Naive B cell (primary cell): ENCODE measurements at regions not wholly inside any gene's neighbourhood (a gene's known extent, or its start where the extent isn't known, plus 50 kb on each side); places are given as distances from the start of the nearest gene placed in this dataset.
"Not testable (repeated sequence)": the region's sequence is repeated elsewhere in the genome, so short reads cannot be mapped to it uniquely, and the experiment has no call there.

Experiments used
- ATAC-seq, 2 donors: fragments of 150-1000 bp; cut with Tn5 transposase; 2 replicates each; pipeline ENCODE4 v1.10.0; 2021; ENCODE audit warnings: low read depth in 2 of 2, mild to moderate bottlenecking in 2 of 2, moderate library complexity in 2 of 2
- DNase-seq: peaks from one replicate; pipeline ENCODE4 v3.0.0; 2022
- H3K27ac Mint-ChIP-seq, 6 donors: one replicate each; pipeline ENCODE4 v1.8.0; 2020 to 2022; ENCODE audit warnings: mild to moderate bottlenecking in 6 of 6, mixed read lengths in 6 of 6, moderate library complexity in 5 of 6, inconsistent platforms in 2 of 6
- H3K27me3 Mint-ChIP-seq, 3 donors: one replicate each; pipeline ENCODE4 v1.8.0; 2021 to 2022; ENCODE audit warnings: mixed read lengths in 3 of 3, mild to moderate bottlenecking in 1 of 3
- H3K36me3 Mint-ChIP-seq, 2 donors: one replicate each; pipeline ENCODE4 v1.8.0; 2020 to 2022; ENCODE audit warnings: mixed read lengths in 2 of 2, inconsistent platforms in 1 of 2, mild to moderate bottlenecking in 1 of 2
- H3K4me1 Mint-ChIP-seq, 3 donors: one replicate each; pipeline ENCODE4 v1.8.0; 2020 to 2022; ENCODE audit warnings: mixed read lengths in 3 of 3, inconsistent platforms in 1 of 3, mild to moderate bottlenecking in 1 of 3, moderate library complexity in 1 of 3
- H3K4me3 Mint-ChIP-seq, 8 donors: one replicate each; pipeline ENCODE4 v1.8.0; 2020 to 2022; ENCODE audit warnings: mild to moderate bottlenecking in 8 of 8, mixed read lengths in 8 of 8, moderate library complexity in 8 of 8, inconsistent platforms in 2 of 8
- H3K9me3 Mint-ChIP-seq, 7 donors: one replicate each; pipeline ENCODE4 v1.8.0; 2020 to 2022; ENCODE audit warnings: mixed read lengths in 7 of 7, mild to moderate bottlenecking in 5 of 7, inconsistent platforms in 2 of 7, moderate library complexity in 1 of 7

DNA sequence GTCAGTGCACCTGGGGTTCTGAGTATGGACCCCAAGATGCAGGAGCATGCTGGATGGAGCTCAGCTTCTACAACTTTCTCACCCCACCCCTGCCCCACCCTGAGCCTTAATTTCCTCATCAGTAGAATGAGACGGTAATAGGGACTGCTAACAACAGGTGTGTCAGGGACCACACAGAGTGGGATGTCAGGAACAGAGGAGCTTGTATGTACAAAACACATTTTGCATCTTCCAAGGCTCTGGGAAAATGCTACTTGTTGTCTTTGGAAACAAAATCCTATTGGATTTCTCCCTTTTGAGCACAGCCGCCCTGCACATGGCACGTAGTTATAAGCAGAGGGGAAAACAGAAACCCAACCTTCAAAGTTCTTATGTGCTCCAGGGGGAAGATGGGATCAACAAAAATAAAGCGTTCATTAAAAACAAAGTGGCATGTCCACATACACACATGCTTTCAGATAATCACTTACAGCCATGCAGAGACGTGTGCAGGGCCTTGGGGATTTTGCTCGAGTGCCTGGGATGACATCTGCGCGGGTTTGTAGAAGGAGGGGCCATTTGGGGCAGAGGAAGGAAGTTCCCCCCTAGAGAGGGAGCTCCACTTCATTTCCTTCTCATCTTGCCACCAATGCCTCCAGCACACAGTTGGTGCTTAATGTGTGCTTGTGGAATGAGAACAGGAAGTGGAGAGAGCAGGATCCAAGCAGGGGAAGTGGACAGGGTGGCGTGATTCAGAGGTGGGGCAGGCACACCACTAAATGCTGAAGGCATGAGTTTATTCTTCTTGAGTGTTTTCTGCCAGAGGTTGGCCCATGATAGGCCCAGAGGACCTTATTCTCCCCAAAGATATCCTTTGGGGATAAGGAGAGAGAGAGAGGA lies 138.9 kb downstream of the SMIM20 start:
- Mint-ChIP-seq H3K4me3 (no peak overlapping the region), H3K27ac (peak overlapping the region in 1 of 6 donors; percentile 6), H3K9me3 (peaks cover 0 to 2% (median 0%) of the 10 kb centered on the region in 7 donors), H3K4me1 (peaks cover 0 to 6% (median 0%) of the 10 kb centered on the region in 3 donors), H3K36me3 (no peaks in the 10 kb centered on the region), H3K27me3 (peaks cover 9 to 43% (median 22%) of the 10 kb centered on the region in 3 donors)
- no peak for ATAC-seq
- no peak for DNase-seq

- ATAC-seq (no peak), DNase-seq (no peak)
- Mint-ChIP-seq H3K36me3 (no peaks in the 10 kb centered on the region), H3K4me1 (peaks cover 0 to 6% (median 0%) of the 10 kb centered on the region in 3 donors), H3K27me3 (peaks cover 9 to 43% (median 27%) of the 10 kb centered on the region in 3 donors), H3K27ac (no peak overlapping the region), H3K4me3 (no peak overlapping the region), H3K9me3 (no peaks in the 10 kb centered on the region)
Measured at GRCh38 chr4:26053761-26054160, 139.7 kb downstream of the SMIM20 start.

DNA sequence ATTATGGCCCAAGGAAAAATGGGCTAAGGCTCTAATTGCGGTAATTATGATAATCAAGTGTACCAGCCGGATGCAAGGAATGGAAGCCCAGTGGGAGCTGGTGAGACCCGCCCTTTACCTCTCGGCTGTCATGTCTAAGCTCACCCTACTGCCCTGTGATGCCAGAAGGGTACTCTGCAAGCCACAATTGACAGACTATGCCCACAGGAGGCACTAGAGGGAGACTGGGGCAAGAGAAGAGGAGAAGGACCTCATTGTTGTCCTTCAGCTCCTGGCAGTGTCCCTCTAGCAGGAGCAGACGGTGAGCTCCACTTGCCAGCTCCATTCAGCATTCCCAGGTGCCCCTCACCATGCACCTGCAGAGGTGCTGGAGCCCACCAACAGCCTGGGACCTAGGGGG lies 141.8 kb downstream of the SMIM20 start:
- no peak for ATAC-seq
- peaks cover 0 to 16% (median 10%) of the 10 kb centered on the region in 7 donors for H3K9me3 Mint-ChIP-seq
- H3K27me3 Mint-ChIP-seq: peaks cover 7 to 32% (median 31%) of the 10 kb centered on the region in 3 donors
- peaks cover 0 to 3% (median 0%) of the 10 kb centered on the region in 3 donors for H3K4me1 Mint-ChIP-seq
- H3K4me3 Mint-ChIP-seq: no peak overlapping the region
- peaks cover 0 to 12% of the 10 kb centered on the region in 2 donors for H3K36me3 Mint-ChIP-seq
- DNase-seq: no peak
- H3K27ac Mint-ChIP-seq: no peak overlapping the region

DNA sequence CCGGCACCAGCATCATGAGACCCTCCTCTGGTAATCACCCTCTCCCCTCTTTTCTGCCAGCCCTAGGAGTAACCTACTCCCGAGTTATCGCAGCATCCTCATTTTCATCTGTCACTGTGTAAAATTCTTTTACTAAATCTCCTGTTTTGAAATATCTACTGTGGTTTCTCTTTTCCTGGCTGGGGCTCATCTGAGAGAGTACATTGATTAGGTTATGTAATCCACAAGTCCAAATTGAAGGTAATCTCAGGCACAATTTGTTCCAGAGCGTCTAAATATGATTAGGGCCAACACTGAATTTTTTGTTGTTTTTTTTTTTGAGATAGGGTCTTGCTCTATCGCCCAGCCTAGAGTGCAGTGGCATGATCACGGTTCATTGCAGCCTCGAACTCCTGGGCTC lies 142.4 kb downstream of the SMIM20 start:
- no peak for ATAC-seq
- Mint-ChIP-seq H3K4me3 (no peak overlapping the region), H3K27ac (no peak overlapping the region), H3K4me1 (peaks cover 0 to 3% (median 0%) of the 10 kb centered on the region in 3 donors), H3K27me3 (peaks cover 5 to 29% (median 29%) of the 10 kb centered on the region in 3 donors), H3K9me3 (peaks cover 0 to 16% (median 10%) of the 10 kb centered on the region in 7 donors), H3K36me3 (peaks cover 0 to 12% of the 10 kb centered on the region in 2 donors)
- DNase-seq: no peak

DNA sequence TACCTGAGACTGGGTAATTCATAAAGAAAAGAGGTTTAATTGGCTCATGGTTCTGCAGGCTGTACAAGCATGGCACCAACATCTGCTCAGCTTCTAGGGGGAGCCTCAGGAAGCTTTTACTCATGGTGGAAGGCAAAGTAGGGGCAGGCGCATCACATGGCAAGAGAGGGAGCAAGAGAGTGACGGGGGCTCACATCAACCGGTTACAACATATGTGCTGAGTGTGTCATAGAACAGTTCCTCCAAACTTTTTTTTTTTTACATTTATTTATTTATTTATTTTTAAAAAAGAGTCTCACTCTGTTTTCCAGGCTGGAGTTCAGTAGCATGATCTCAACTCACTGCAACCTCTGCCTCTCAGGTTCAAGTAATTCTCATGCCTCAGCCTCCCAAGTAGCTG lies 143.8 kb downstream of the SMIM20 start:
- DNase-seq, ATAC-seq, H3K4me1 Mint-ChIP-seq, H3K4me3 Mint-ChIP-seq: not testable (repeated sequence)
- Mint-ChIP-seq H3K9me3 (peaks cover 0 to 16% (median 10%) of the 10 kb centered on the region in 7 donors), H3K27me3 (peaks cover 9 to 37% (median 29%) of the 10 kb centered on the region in 3 donors), H3K27ac (peak overlapping the region in 1 of 6 donors; percentile 81), H3K36me3 (peaks cover 0 to 12% of the 10 kb centered on the region in 2 donors)

GRCh38 chr4:26058537-26058936 lies 144.5 kb downstream of the SMIM20 start:
- ATAC-seq (no peak), DNase-seq (no peak)
- H3K9me3 Mint-ChIP-seq: peaks cover 0 to 16% (median 10%) of the 10 kb centered on the region in 7 donors
- peak overlapping the region in 2 of 6 donors; percentile 4 to 14 for H3K27ac Mint-ChIP-seq
- peaks cover 0 to 12% of the 10 kb centered on the region in 2 donors for H3K36me3 Mint-ChIP-seq
- peaks cover 9 to 32% (median 29%) of the 10 kb centered on the region in 3 donors for H3K27me3 Mint-ChIP-seq
- H3K4me1 Mint-ChIP-seq: no peaks in the 10 kb centered on the region
- H3K4me3 Mint-ChIP-seq: no peak overlapping the region

GRCh38 chr4:26059391-26060154 lies 145.6 kb downstream of the SMIM20 start:
- peaks cover 0 to 12% of the 10 kb centered on the region in 2 donors for H3K36me3 Mint-ChIP-seq
- no peak overlapping the region for H3K4me3 Mint-ChIP-seq
- H3K27me3 Mint-ChIP-seq: peaks cover 4 to 32% (median 29%) of the 10 kb centered on the region in 3 donors
- peaks cover 0 to 16% (median 10%) of the 10 kb centered on the region in 7 donors for H3K9me3 Mint-ChIP-seq
- H3K27ac Mint-ChIP-seq: no peak overlapping the region
- no peaks in the 10 kb centered on the region for H3K4me1 Mint-ChIP-seq
- no peak for ATAC-seq
- DNase-seq: no peak

DNA sequence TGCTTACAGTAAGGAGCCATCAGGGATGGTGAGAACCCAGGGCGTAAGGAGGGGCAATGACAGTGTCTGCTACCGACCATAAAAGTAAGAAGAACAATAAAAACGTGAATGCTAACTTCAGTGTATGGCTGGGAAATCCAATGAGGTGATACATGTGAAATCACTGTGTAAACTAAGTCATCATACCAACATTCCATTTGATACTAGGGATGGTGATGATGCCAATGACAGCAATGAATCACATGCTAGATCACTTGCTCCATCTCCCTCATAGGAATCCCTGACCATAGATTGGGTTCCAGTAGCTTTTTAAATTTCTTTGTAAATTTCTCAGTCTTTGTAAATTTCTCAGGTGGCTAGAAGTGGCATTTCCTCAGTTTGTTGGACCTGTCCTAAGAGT lies 146.3 kb downstream of the SMIM20 start:
- no peak for DNase-seq
- no peak for ATAC-seq
- Mint-ChIP-seq H3K9me3 (peaks cover 0 to 16% (median 10%) of the 10 kb centered on the region in 7 donors), H3K4me3 (no peak overlapping the region), H3K27ac (no peak overlapping the region), H3K27me3 (peaks cover 4 to 33% (median 29%) of the 10 kb centered on the region in 3 donors), H3K36me3 (peaks cover 0 to 12% of the 10 kb centered on the region in 2 donors), H3K4me1 (no peaks in the 10 kb centered on the region)

- H3K27ac Mint-ChIP-seq: no peak overlapping the region
- H3K36me3 Mint-ChIP-seq: peaks cover 0 to 12% of the 10 kb centered on the region in 2 donors
- DNase-seq: no peak
Measured at GRCh38 chr4:26061248-26061986, 147.4 kb downstream of the SMIM20 start.

DNA sequence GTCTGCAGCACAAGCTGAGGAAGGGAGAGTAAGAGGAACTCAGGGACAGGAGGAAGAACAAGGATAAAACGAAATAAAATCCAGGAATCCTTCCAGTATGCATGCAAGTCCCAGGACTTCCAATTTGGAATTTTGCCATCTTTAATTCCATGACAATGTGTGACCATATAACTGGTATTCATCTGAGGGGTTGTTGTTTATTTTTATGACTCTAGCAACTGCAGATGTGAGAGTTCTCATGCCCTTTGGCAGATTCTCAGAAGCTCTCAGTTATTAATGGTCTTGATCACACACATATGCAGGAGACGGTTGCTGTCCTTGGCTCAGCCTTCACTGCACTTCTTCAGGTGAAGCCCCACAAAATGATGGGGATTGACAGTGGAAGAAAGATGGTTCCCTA lies 148.2 kb downstream of the SMIM20 start:
- no peaks in the 10 kb centered on the region for H3K4me1 Mint-ChIP-seq
- peaks cover 0 to 16% (median 10%) of the 10 kb centered on the region in 7 donors for H3K9me3 Mint-ChIP-seq
- H3K4me3 Mint-ChIP-seq: no peak overlapping the region
- H3K27me3 Mint-ChIP-seq: peaks cover 11 to 40% (median 32%) of the 10 kb centered on the region in 3 donors
- peaks cover 0 to 12% of the 10 kb centered on the region in 2 donors for H3K36me3 Mint-ChIP-seq
- no peak for ATAC-seq
- no peak overlapping the region for H3K27ac Mint-ChIP-seq
- DNase-seq: no peak

More at GRCh38 chr4:26061248-26061986, 147.4 kb downstream of the SMIM20 start:
- Mint-ChIP-seq H3K27me3 (peaks cover 7 to 40% (median 30%) of the 10 kb centered on the region in 3 donors), H3K4me3 (no peak overlapping the region), H3K9me3 (peaks cover 0 to 16% (median 10%) of the 10 kb centered on the region in 7 donors), H3K4me1 (no peaks in the 10 kb centered on the region)
- no peak for ATAC-seq

DNA sequence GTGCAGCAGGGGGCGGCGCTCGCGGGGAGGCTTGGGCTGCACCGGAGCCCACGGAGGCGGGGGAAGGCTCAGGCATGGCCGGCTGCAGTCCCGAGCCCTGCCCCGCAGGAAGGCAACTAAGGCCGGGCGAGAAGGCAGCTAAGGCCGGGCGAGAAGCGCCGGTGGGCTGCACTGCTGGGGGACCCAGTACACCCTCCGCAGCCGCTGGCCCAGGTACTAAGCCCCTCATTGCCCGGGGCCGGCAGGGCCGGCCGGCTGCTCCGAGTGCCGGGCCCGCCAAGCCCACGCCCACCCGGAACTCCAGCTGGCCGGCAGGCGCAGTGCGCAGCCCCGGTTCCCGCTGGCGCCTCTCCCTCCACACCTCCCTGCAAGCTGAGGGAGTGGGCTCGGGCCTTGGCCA lies 150.0 kb downstream of the SMIM20 start:
- Mint-ChIP-seq H3K9me3 (peaks cover 0 to 16% (median 10%) of the 10 kb centered on the region in 7 donors), H3K27me3 (peaks cover 12 to 39% (median 31%) of the 10 kb centered on the region in 3 donors), H3K36me3 (peaks cover 0 to 12% of the 10 kb centered on the region in 2 donors)
- DNase-seq, H3K27ac Mint-ChIP-seq, ATAC-seq, H3K4me1 Mint-ChIP-seq, H3K4me3 Mint-ChIP-seq: not testable (repeated sequence)

DNA sequence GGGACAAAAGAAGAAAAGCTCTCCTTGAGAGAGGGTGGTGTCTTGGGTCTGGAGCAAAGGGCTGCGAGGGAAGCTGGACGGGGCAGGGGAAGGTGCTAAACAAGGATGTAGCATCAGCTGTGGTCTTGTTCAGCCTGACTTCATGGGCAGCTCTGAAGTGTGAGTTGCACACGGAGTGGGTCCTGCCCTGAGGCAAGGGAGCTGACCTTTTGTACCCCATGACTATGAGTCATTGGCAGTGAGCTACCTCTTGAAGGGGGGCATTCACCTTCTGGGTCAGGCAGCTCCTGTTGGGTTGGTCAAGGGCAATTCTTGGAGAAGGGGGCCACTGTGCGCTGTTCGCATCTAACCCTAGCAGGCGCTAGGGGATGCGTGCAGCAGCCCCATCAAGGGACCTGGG lies 151.8 kb downstream of the SMIM20 start:
- Mint-ChIP-seq H3K27me3 (peaks cover 12 to 27% (median 23%) of the 10 kb centered on the region in 3 donors), H3K4me3 (no peak overlapping the region), H3K27ac (no peak overlapping the region), H3K9me3 (peaks cover 0 to 2% (median 0%) of the 10 kb centered on the region in 7 donors), H3K4me1 (no peaks in the 10 kb centered on the region), H3K36me3 (no peaks in the 10 kb centered on the region)
- ATAC-seq (no peak), DNase-seq (no peak)

DNA sequence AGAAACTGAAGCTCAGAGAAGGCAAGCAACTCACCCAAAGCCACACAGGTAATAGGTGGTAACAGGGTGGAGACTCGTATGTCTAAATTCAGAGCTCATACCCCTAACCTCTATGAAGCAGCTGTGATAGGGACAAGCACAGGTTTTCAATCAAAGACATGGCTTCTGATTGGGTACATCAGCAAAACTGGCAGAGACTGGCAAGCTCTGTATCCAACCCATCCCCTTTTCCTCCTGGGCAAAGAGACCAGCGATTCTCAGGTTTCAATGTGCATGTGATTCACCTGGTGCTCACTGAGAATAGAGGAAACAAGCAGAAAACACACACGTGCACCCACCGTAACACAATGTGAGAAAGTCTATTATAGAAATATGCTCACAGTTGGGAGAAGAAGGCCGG lies 153.0 kb downstream of the SMIM20 start:
- H3K9me3 Mint-ChIP-seq: peaks cover 0 to 2% (median 0%) of the 10 kb centered on the region in 7 donors
- DNase-seq (no peak), ATAC-seq (no peak)
- H3K36me3 Mint-ChIP-seq: no peaks in the 10 kb centered on the region
- H3K27ac Mint-ChIP-seq: peak overlapping the region in 1 of 6 donors; percentile 16
- H3K4me1 Mint-ChIP-seq: no peaks in the 10 kb centered on the region
- H3K27me3 Mint-ChIP-seq: peaks cover 9 to 23% (median 21%) of the 10 kb centered on the region in 3 donors
- H3K4me3 Mint-ChIP-seq: no peak overlapping the region
